GM12878 (cell line): ENCODE measurements at regions not wholly inside any gene's neighbourhood (a gene's known extent, or its start where the extent isn't known, plus 50 kb on each side); places are given as distances from the start of the nearest gene placed in this dataset.

ENCODE experiments used
- ATAC-seq: fragments of 200-7000 bp; cut with Tn5 transposase; 3 replicates; pipeline ENCODE4 v1.9.1; 2020; ENCODE audit warnings: mild to moderate bottlenecking, moderate library complexity
- BruUV-seq: library from RNA; stranded (reverse); fragments of 400-500 nt; replicated peaks from 2 replicates; lab custom pipeline; 2021; lab: Mats Ljungman, UMichigan
- CTCF ChIA-PET: fragments of 300-600 bp; sonication (Branson Sonifier 250); formaldehyde crosslinking; extraction: SDS; loops from one replicate; lab custom pipeline; 2021; ENCODE audit warnings: inconsistent platforms; lab: Yijun Ruan, JAX
- POLR2A ChIA-PET: fragments of 350-600 bp; formaldehyde crosslinking; extraction: SDS; loops from one replicate; lab custom pipeline; 2021; ENCODE audit warnings: inconsistent platforms; lab: Charles Lee
- RAD21 ChIA-PET: fragments of 300-600 bp; sonication (Branson Sonifier 250); formaldehyde crosslinking; loops from one replicate; lab custom pipeline; 2023; ENCODE audit warnings: antibody characterized with exemption; ENCODE audit not compliant: unreplicated experiment; lab: Charles Lee
- SMC1A ChIA-PET: fragments of 300-600 bp; sonication (Branson Sonifier 250); formaldehyde crosslinking; loops from one replicate; lab custom pipeline; 2023; ENCODE audit not compliant: unreplicated experiment, uncharacterized antibody; lab: Charles Lee
- DNase-seq: peaks from one replicate; pipeline ENCODE4 v3.0.0-alpha.2; 2011; ENCODE audit warnings: low read depth, low spot score
- FAIRE-seq: peaks from 3 replicates; lab custom pipeline; 2011; peaks lifted over from hg19 to GRCh38; lab: Jason Lieb, UNC
- H2AFZ ChIP-seq: 2 replicates; pipeline ENCODE4 v1.6.0; 2011; ENCODE audit warnings: low read depth, low read length, control low read depth; ENCODE audit not compliant: control insufficient read depth
- H3K27ac ChIP-seq: 2 replicates; pipeline ENCODE4 v1.5.1; 2011; ENCODE audit warnings: control low read depth; ENCODE audit not compliant: control insufficient read depth, insufficient read depth
- H3K27me3 ChIP-seq, 2 experiments: replicated peaks in 1 of 2; 2 replicates each; pipeline versions ENCODE4 v1.6.0 to v1.6.1; 2011; ENCODE audit warnings: low read length in 1 of 2; ENCODE audit not compliant: control insufficient read depth in 2 of 2, insufficient read depth in 2 of 2
- H3K36me3 ChIP-seq, 2 experiments: 2 replicates each; pipeline ENCODE4 v1.5.1; 2011; ENCODE audit warnings: low read length in 1 of 2; ENCODE audit not compliant: control insufficient read depth in 2 of 2, insufficient read depth in 2 of 2
- H3K4me1 ChIP-seq: 2 replicates; pipeline ENCODE4 v1.6.1; 2011; ENCODE audit warnings: mild to moderate bottlenecking, low read length, moderate library complexity, mixed read lengths; ENCODE audit not compliant: control insufficient read depth, insufficient read depth
- H3K4me2 ChIP-seq: 2 replicates; pipeline ENCODE4 v1.6.0; 2011; ENCODE audit warnings: control low read depth; ENCODE audit not compliant: control insufficient read depth, insufficient read depth
- H3K4me3 ChIP-seq: fragments of 200-600 bp; sonication (generic); 2 replicates; pipeline ENCODE4 v1.5.1; 2016
- H3K79me2 ChIP-seq: 2 replicates; pipeline ENCODE4 v1.6.0; 2011; ENCODE audit warnings: low read length; ENCODE audit not compliant: control insufficient read depth, insufficient read depth
- H3K9ac ChIP-seq: 2 replicates; pipeline ENCODE4 v1.8.0; 2011; ENCODE audit warnings: low read length, control low read depth, mixed read lengths; ENCODE audit not compliant: control insufficient read depth, insufficient read depth
- H3K9me3 ChIP-seq: replicated peaks from 3 replicates; pipeline ENCODE4 v1.5.1; 2011; ENCODE audit warnings: mild to moderate bottlenecking, low read length; ENCODE audit not compliant: control insufficient read depth, insufficient read depth
- H4K20me1 ChIP-seq: 2 replicates; pipeline ENCODE4 v1.6.0; 2011; ENCODE audit not compliant: control insufficient read depth, insufficient read depth
- BCL11A ChIP-seq: IDR thresholded peaks from 2 replicates; pipeline ENCODE4 v1.6.1; 2011; ENCODE audit warnings: low read depth, low read length
- CHD1 ChIP-seq: IDR thresholded peaks from 2 replicates; pipeline ENCODE4 v1.6.1; 2012; ENCODE audit warnings: low read depth, low read length, improper control_type of control experiment
- CHD4 ChIP-seq: fragments of 200-600 bp; sonication (generic); IDR thresholded peaks from 2 replicates; pipeline ENCODE4 v1.6.1; 2016; ENCODE audit warnings: mild to moderate bottlenecking
- CTCF ChIP-seq, 3 experiments: IDR thresholded peaks in 2 of 3; conservative IDR thresholded peaks in 1 of 3; 2 replicates each; pipeline ENCODE4 v1.5.1; 2011; ENCODE audit warnings: low read depth in 3 of 3, low read length in 3 of 3, mild to moderate bottlenecking in 3 of 3, control low read depth in 2 of 3, moderate library complexity in 2 of 3, inconsistent platforms in 1 of 3, mixed read lengths in 1 of 3; ENCODE audit not compliant: control insufficient read depth in 2 of 3, insufficient read depth in 1 of 3; ENCODE audit errors: extremely low read depth in 1 of 3
- EGR1 ChIP-seq, 2 experiments: IDR thresholded peaks; 1 replicate in 1 of 2; 2 replicates in 1 of 2; pipeline ENCODE4 v1.6.1; 2011 to 2012; ENCODE audit warnings: low read depth in 2 of 2, low read length in 2 of 2, borderline replicate concordance in 1 of 2, mild to moderate bottlenecking in 1 of 2, moderate library complexity in 1 of 2
- ETV6 ChIP-seq, 2 experiments: fragments of 450-650 bp in 1 of 2; IDR thresholded peaks in 1 of 2; conservative IDR thresholded peaks in 1 of 2; 2 replicates each; pipeline ENCODE4 v1.6.1; 2014; ENCODE audit warnings: antibody characterized with exemption in 1 of 2, borderline replicate concordance in 1 of 2, low read depth in 1 of 2, mild to moderate bottlenecking in 1 of 2, moderate library complexity in 1 of 2
- POU2F2 ChIP-seq: IDR thresholded peaks from 3 replicates; pipeline ENCODE4 v1.6.1; 2011; ENCODE audit warnings: low read depth, mild to moderate bottlenecking, low read length, borderline replicate concordance
- SUPT20H ChIP-seq: IDR thresholded peaks from 2 replicates; pipeline ENCODE4 v1.6.1; 2011; ENCODE audit warnings: low read depth, mild to moderate bottlenecking, low read length, moderate library complexity, borderline replicate concordance; ENCODE audit not compliant: control insufficient read depth
- TBL1XR1 ChIP-seq: IDR thresholded peaks from 2 replicates; pipeline ENCODE4 v1.6.1; 2012; ENCODE audit warnings: low read depth, low read length, improper control_type of control experiment
- USF2 ChIP-seq: IDR thresholded peaks from 2 replicates; pipeline ENCODE4 v1.6.1; 2011; ENCODE audit warnings: low read depth, low read length, improper control_type of control experiment, borderline replicate concordance
- ZBTB11 ChIP-seq: fragments of 450-650 bp; formaldehyde crosslinking; IDR thresholded peaks from 2 replicates; pipeline ENCODE4 v1.5.0; 2022; ENCODE audit warnings: mild to moderate bottlenecking, missing genetic modification characterization
- ZNF687 ChIP-seq: fragments of 450-650 bp; IDR thresholded peaks from 2 replicates; pipeline ENCODE4 v1.6.1; 2017; ENCODE audit warnings: mild to moderate bottlenecking, moderate library complexity
- ZZZ3 ChIP-seq: IDR thresholded peaks from 2 replicates; pipeline ENCODE4 v1.6.1; 2011; ENCODE audit warnings: low read depth; ENCODE audit not compliant: control insufficient read depth, insufficient read length
- WGBS: methylation state at CpG from one replicate; pipeline ENCODE4 v1.1.6; 2016; ENCODE audit warnings: low lambda C conversion rate; ENCODE audit not compliant: insufficient replicate concordance, insufficient coverage; ENCODE audit errors: missing lambda C conversion rate; 5-methylcytosine and 5-hydroxymethylcytosine counted together
- in situ Hi-C: fragments of 300-500 bp; cut with MboI; formaldehyde crosslinking; loops from 9 replicates; pipeline ENCODE4 v1.14.3; 2018; ENCODE audit warnings: mixed read lengths
- intact Hi-C: fragments of 100-400 bp; cut with micrococcal nuclease; formaldehyde crosslinking; loops from one replicate; pipeline ENCODE4 v1.14.2; 2022; ENCODE audit not compliant: unreplicated experiment

- no peak overlapping the region for H3K9ac ChIP-seq
- no peaks in the 10 kb centered on the region for H3K36me3 ChIP-seq
- no peak overlapping the region for H2AFZ ChIP-seq
- no peak for DNase-seq
- no peak overlapping the region for H3K4me2 ChIP-seq
- H3K27ac ChIP-seq: no peak overlapping the region
- ChIA-PET CTCF (no interaction called here), RAD21 (no interaction called here), POLR2A (no interaction called here), SMC1A (no interaction called here)
- no peaks in the 10 kb centered on the region for H3K79me2 ChIP-seq
- intact Hi-C loops (no loop called here), in situ Hi-C loops (no loop called here)
- FAIRE-seq: no peak
- no TSS peak for BruUV-seq
- H3K4me1 ChIP-seq: no peaks in the 10 kb centered on the region
- WGBS: 37% methylated on average over 9 of the region's 9 CpGs
- H3K4me3 ChIP-seq: no peak overlapping the region
- no peaks in the 10 kb centered on the region for H4K20me1 ChIP-seq
- no peaks in the 10 kb centered on the region for H3K9me3 ChIP-seq
- ATAC-seq: no peak
- H3K27me3 ChIP-seq: peaks cover 0 to 3% of the 10 kb centered on the region in 2 experiments; a peak in 3 of 4 replicates
- TF ChIP-seq BCL11A: no peak
- TF ChIP-seq POU2F2: no peak
- TF ChIP-seq CHD4: no peak
- no peak for TF ChIP-seq CTCF (IDR thresholded peaks at IDR 0.05 in 2 of 3, conservative IDR thresholded peaks at IDR 0.05 in 1 of 3; ENCODE audit: control insufficient read depth in 2 of 3, extremely low read depth in 1 of 3, insufficient read depth in 1 of 3, low read depth in 3 of 3, low read length in 3 of 3)
- TF ChIP-seq EGR1 (IDR thresholded peaks at IDR 0.05; ENCODE audit: borderline replicate concordance in 1 of 2, low read depth in 2 of 2, low read length in 2 of 2): no peak
- no peak for TF ChIP-seq SUPT20H
- TF ChIP-seq CHD1: no peak
- TF ChIP-seq TBL1XR1: no peak
- no peak for TF ChIP-seq ZBTB11 (CRISPR knock-in tag)
- no peak for TF ChIP-seq ETV6 (conservative IDR thresholded peaks at IDR 0.05 in 1 of 2, IDR thresholded peaks at IDR 0.05 in 1 of 2; ENCODE audit: borderline replicate concordance in 1 of 2, low read depth in 1 of 2)
- TF ChIP-seq ZNF687: no peak
- TF ChIP-seq USF2: no peak
- no peak for TF ChIP-seq ZZZ3
These were observed 112.5 kb downstream of the RPLP1 start for GRCh38 chr15:69565066-69565655.
